HUES64 (cell line): ENCODE measurements at regions not wholly inside any gene's neighbourhood (a gene's known extent, or its start where the extent isn't known, plus 50 kb on each side); places are given as distances from the start of the nearest gene placed in this dataset.
"Not testable (repeated sequence)": the region's sequence is repeated elsewhere in the genome, so short reads cannot be mapped to it uniquely, and the experiment has no call there.

Experiments used
- H3K27ac ChIP-seq: 2 replicates; pipeline ENCODE4 v1.7.0; 2013; ENCODE audit warnings: low read depth, low read length, inconsistent platforms
- H3K27me3 ChIP-seq: 2 replicates; pipeline ENCODE4 v1.6.1; 2013; ENCODE audit warnings: mild to moderate bottlenecking, low read length; ENCODE audit not compliant: insufficient read depth
- H3K36me3 ChIP-seq: 2 replicates; pipeline ENCODE4 v1.6.1; 2013; ENCODE audit warnings: mild to moderate bottlenecking, low read length; ENCODE audit not compliant: insufficient read depth
- H3K4me1 ChIP-seq: 2 replicates; pipeline ENCODE4 v1.6.1; 2013; ENCODE audit warnings: mild to moderate bottlenecking, low read length, moderate library complexity; ENCODE audit not compliant: insufficient read depth
- H3K4me3 ChIP-seq: 2 replicates; pipeline ENCODE4 v1.5.1; 2013; ENCODE audit warnings: mild to moderate bottlenecking, low read length, moderate library complexity
- H3K9ac ChIP-seq: 2 replicates; pipeline ENCODE4 v1.6.1; 2013; ENCODE audit warnings: mild to moderate bottlenecking, low read depth, low read length
- H3K9me3 ChIP-seq: 2 replicates; pipeline ENCODE4 v1.6.1; 2013; ENCODE audit warnings: low read depth, low read length; ENCODE audit not compliant: insufficient read depth
- WGBS: fragments of 150-250, 120-280 bp; methylation state at CpG from one replicate; pipeline ENCODE4 v1.1.7; 2013; ENCODE audit warnings: missing lambda C conversion rate; 5-methylcytosine and 5-hydroxymethylcytosine counted together

GRCh38 chr7:93711926-93712325 lies 137.4 kb upstream of the CALCR start:
- Histone ChIP-seq H3K27me3 (no peaks in the 10 kb centered on the region), H3K9me3 (no peaks in the 10 kb centered on the region), H3K36me3 (no peaks in the 10 kb centered on the region), H3K27ac (no peak overlapping the region), H3K4me3 (no peak overlapping the region), H3K9ac (no peak overlapping the region), H3K4me1 (no peaks in the 10 kb centered on the region)
- WGBS: 98% methylated on average over 5 of the region's 5 CpGs

- not testable (repeated sequence) for H3K27ac ChIP-seq, H3K36me3 ChIP-seq, H3K4me3 ChIP-seq, H3K27me3 ChIP-seq, H3K9ac ChIP-seq, H3K9me3 ChIP-seq, H3K4me1 ChIP-seq
- WGBS: 96% methylated on average over 5 of the region's 5 CpGs
Measured at GRCh38 chr7:93708255-93708654, 133.7 kb upstream of the CALCR start.

- Histone ChIP-seq H3K4me3 (no peak overlapping the region), H3K36me3 (no peaks in the 10 kb centered on the region), H3K27me3 (no peaks in the 10 kb centered on the region), H3K4me1 (no peaks in the 10 kb centered on the region), H3K27ac (no peak overlapping the region), H3K9ac (no peak overlapping the region), H3K9me3 (no peaks in the 10 kb centered on the region)
Measured at GRCh38 chr7:93707249-93707648, 132.7 kb upstream of the CALCR start.

- H3K4me1 ChIP-seq, H3K27me3 ChIP-seq, H3K9me3 ChIP-seq, H3K4me3 ChIP-seq, H3K27ac ChIP-seq, H3K36me3 ChIP-seq, H3K9ac ChIP-seq: not testable (repeated sequence)
- WGBS: 99% methylated on average over 4 of the region's 4 CpGs
Measured at GRCh38 chr7:93706162-93706561, 131.6 kb upstream of the CALCR start.

- Histone ChIP-seq H3K9me3 (no peaks in the 10 kb centered on the region), H3K36me3 (no peaks in the 10 kb centered on the region), H3K4me1 (no peaks in the 10 kb centered on the region), H3K4me3 (no peak overlapping the region), H3K27ac (no peak overlapping the region), H3K27me3 (no peaks in the 10 kb centered on the region), H3K9ac (no peak overlapping the region)
Measured at GRCh38 chr7:93704217-93704616, 129.7 kb upstream of the CALCR start.

GRCh38 chr7:93697901-93698300 lies 123.4 kb upstream of the CALCR start:
- no CpG with 5 or more reads among the region's 1 CpG for WGBS

GRCh38 chr7:93693796-93694195 lies 119.3 kb upstream of the CALCR start:
- no peaks in the 10 kb centered on the region for H3K4me1 ChIP-seq
- no peak overlapping the region for H3K27ac ChIP-seq
- no peaks in the 10 kb centered on the region for H3K27me3 ChIP-seq
- H3K4me3 ChIP-seq: no peak overlapping the region
- H3K9ac ChIP-seq: no peak overlapping the region
- H3K9me3 ChIP-seq: no peaks in the 10 kb centered on the region
- H3K36me3 ChIP-seq: no peaks in the 10 kb centered on the region
- 97% methylated on average over 6 of the region's 6 CpGs for WGBS

More at GRCh38 chr7:93697901-93698300, 123.4 kb upstream of the CALCR start:
- Histone ChIP-seq H3K9me3 (no peaks in the 10 kb centered on the region), H3K36me3 (no peaks in the 10 kb centered on the region), H3K4me3 (no peak overlapping the region), H3K27ac (no peak overlapping the region), H3K9ac (no peak overlapping the region), H3K27me3 (no peaks in the 10 kb centered on the region), H3K4me1 (no peaks in the 10 kb centered on the region)

GRCh38 chr7:93690021-93690420 lies 115.5 kb upstream of the CALCR start:
- H3K4me3 ChIP-seq: no peak overlapping the region
- H3K9me3 ChIP-seq: no peaks in the 10 kb centered on the region
- no peaks in the 10 kb centered on the region for H3K27me3 ChIP-seq
- H3K27ac ChIP-seq: no peak overlapping the region
- WGBS: 92% methylated on average over 2 of the region's 2 CpGs
- no peaks in the 10 kb centered on the region for H3K36me3 ChIP-seq
- no peak overlapping the region for H3K9ac ChIP-seq
- no peaks in the 10 kb centered on the region for H3K4me1 ChIP-seq

- no peak overlapping the region for H3K27ac ChIP-seq
- no peak overlapping the region for H3K9ac ChIP-seq
- H3K4me3 ChIP-seq: no peak overlapping the region
- no peaks in the 10 kb centered on the region for H3K27me3 ChIP-seq
- H3K36me3 ChIP-seq: no peaks in the 10 kb centered on the region
- H3K4me1 ChIP-seq: no peaks in the 10 kb centered on the region
- H3K9me3 ChIP-seq: no peaks in the 10 kb centered on the region
Measured at GRCh38 chr7:93678185-93678584, 103.7 kb upstream of the CALCR start.

- no peaks in the 10 kb centered on the region for H3K36me3 ChIP-seq
- no peaks in the 10 kb centered on the region for H3K4me1 ChIP-seq
- H3K27me3 ChIP-seq: no peaks in the 10 kb centered on the region
- H3K4me3 ChIP-seq: no peak overlapping the region
- 0 out of 2 replicates have a peak, but pooled peaks cover 3% of the 10 kb centered on the region for H3K9me3 ChIP-seq
- no peak overlapping the region for H3K9ac ChIP-seq
- no peak overlapping the region for H3K27ac ChIP-seq
- 95% methylated on average over 11 of the region's 11 CpGs for WGBS
Measured at GRCh38 chr7:93663561-93664299, 89.2 kb upstream of the CALCR start.

- not testable (repeated sequence) for H3K27me3 ChIP-seq, H3K9ac ChIP-seq, H3K27ac ChIP-seq, H3K9me3 ChIP-seq, H3K4me3 ChIP-seq, H3K4me1 ChIP-seq, H3K36me3 ChIP-seq
- 98% methylated on average over 2 of the region's 3 CpGs for WGBS
Measured at GRCh38 chr7:93658163-93658562, 83.6 kb upstream of the CALCR start.

- Histone ChIP-seq H3K9ac (no peak overlapping the region), H3K27ac (no peak overlapping the region), H3K9me3 (no peaks in the 10 kb centered on the region), H3K27me3 (no peaks in the 10 kb centered on the region), H3K36me3 (no peaks in the 10 kb centered on the region), H3K4me1 (peaks cover 14% of the 10 kb centered on the region), H3K4me3 (no peak overlapping the region)
- WGBS: 94% methylated on average over 1 of the region's 1 CpG
Measured at GRCh38 chr7:93651603-93652159, 77.2 kb upstream of the CALCR start.
